Stimulated activated CD8-positive, alpha-beta memory T cell treated with anti-CD3 and anti-CD28 coated beads, Interleukin-15, amount 100 ng/mL, for 48 hours (primary cell): ENCODE measurements at regions not wholly inside any gene's neighbourhood (a gene's known extent, or its start where the extent isn't known, plus 50 kb on each side); places are given as distances from the start of the nearest gene placed in this dataset.
A peak's percentile ranks its signal among the peaks of the same experiment; 100 is the strongest.
"Not testable (repeated sequence)": the region's sequence is repeated elsewhere in the genome, so short reads cannot be mapped to it uniquely, and the experiment has no call there.

Experiments
- DNase-seq, 2 donors: peaks; one replicate each; pipeline ENCODE4 v3.0.0-alpha.2; 2020; ENCODE audit warnings: low read depth in 2 of 2

DNA sequence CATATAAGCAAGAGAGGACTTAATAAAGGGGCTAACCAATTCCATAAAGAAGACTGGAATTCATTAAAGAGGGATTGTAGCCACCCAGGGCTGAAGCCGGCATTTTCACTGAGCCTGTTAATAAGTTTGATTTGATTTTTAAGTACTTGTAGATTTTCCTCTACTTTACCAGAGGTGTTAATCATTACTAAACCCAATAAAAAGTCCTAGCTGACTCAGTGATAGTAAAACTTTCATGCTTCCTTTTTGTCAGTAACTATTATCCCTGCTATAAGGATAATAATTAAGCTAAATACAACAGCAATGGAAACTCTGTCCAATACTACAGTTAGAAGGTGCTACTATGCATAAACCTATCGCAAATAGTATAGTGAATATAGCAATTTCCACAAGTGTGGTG, 260.2 kb downstream of the CEMIP2 start:
- DNase-seq: not testable (repeated sequence)

GRCh38 chr9:71506821-71507220, 261.5 kb downstream of the CEMIP2 start:
- no peak for DNase-seq

DNA sequence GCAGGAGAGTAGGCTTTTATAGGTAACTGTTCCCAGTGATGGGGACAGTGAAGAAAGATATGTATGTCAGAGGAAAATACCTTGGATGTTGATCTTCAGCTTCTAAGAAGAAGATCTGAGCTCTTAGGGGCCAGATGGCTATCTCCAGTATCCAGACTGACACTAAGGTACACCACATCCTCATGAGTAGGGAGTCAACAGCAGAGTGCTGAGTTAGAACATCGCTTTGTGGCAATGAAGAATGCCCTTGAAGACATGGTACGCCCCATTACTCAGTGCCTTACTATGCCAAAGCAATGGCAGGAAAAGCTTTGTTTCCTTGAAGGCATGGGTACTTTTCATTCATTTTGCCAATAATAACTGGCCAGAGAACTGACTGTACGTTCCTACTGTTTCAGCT, 263.7 kb downstream of the CEMIP2 start:
- no peak for DNase-seq

DNA sequence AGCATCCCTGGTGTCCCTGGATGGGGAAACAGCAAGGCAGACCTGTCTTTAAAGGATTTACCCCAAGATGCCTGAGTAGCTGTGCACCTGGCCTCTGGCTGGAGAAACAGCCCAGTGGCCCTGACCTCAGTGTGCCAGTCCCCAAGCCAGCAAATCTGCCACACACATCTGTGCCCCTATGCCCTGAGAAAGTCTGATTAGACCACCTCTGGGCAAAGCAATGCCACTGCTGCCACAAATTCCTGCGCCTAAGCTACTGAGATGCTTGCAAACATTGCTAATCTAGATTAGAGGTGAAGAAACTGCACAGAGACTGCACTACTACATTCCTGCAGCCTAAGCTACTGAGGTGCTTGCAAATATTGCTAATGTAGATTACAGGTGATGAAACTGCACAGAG, 269.6 kb downstream of the CEMIP2 start:
- DNase-seq: no peak

- no peak for DNase-seq
Measured at GRCh38 chr9:71490810-71491209, 277.5 kb downstream of the CEMIP2 start.

DNA sequence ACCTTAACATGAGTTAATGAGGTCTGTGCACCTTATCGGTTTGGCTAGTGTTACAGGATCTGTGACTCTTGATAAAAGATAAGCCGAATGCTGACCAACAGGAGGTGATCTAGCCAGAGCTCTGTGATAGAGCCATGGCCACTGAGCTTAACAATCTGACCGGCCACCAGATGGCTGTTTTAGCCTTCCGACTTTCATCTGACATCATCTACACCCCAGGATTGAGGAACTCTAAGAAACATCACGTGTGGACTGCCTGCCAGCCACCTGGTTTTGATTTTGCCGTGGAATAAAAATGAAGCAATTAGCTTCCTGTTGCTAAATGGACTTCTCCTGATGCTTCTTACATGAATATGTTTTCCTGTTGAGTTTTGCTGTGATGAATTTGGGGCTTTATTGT, 281.3 kb downstream of the CEMIP2 start:
- DNase-seq: no peak

- no peak for DNase-seq
Measured at GRCh38 chr9:71485326-71485725, 283.0 kb downstream of the CEMIP2 start.

GRCh38 chr9:71483436-71483835, 284.9 kb downstream of the CEMIP2 start:
- no peak for DNase-seq

- no peak for DNase-seq
Measured at GRCh38 chr9:71479621-71480020, 288.7 kb downstream of the CEMIP2 start.

- DNase-seq: no peak
Measured at GRCh38 chr9:71472400-71472799, 295.9 kb downstream of the CEMIP2 start.

- no peak for DNase-seq
Measured at GRCh38 chr9:71465392-71465791, 302.9 kb downstream of the CEMIP2 start.

DNA sequence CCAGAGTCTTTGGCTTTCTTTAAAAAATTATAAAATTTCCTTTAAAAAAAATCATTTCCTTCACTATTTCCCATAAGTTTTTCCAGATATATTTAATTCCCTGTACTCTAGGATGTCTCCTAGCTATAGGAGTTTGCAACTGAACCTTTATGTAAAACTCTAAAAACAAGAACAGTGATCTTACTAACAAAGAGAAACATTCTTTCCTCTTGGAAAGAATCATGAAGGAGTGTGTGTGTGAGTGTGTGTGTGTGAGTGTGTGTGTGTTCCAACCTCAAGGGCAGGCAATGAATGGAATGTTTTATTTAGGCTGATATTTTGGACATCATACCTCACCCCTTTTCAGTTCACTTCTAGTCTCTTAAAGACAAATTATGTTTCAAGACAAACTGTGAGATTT, 309.2 kb downstream of the CEMIP2 start:
- no peak for DNase-seq

- peak; percentile 11 to 20 for DNase-seq
Measured at GRCh38 chr9:71446473-71447411, 321.6 kb downstream of the CEMIP2 start.

DNA sequence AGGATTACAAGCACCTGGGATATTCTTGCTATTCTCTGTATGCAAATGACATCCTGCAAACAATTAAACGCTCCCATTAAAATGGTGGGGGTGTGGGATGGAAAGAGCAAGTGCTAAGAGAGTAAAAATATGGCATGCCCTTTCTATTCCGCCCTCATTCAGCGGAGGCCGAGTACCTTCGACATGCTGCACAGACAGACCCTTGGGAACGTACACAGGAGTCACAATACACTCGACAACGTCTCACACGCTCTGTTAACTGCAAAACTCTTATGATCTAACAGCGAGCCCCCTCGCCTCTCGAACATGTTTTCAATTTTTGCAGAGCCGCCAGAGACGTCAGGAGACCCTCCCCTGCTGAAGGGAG, 322.2 kb downstream of the CEMIP2 start:
- no peak for DNase-seq

- DNase-seq: no peak
Measured at GRCh38 chr9:71442937-71443336, 321.5 kb upstream of the TRPM3 start.

- no peak for DNase-seq
Measured at GRCh38 chr9:71441266-71441665, 319.8 kb upstream of the TRPM3 start.

GRCh38 chr9:71431931-71432330, 310.5 kb upstream of the TRPM3 start:
- DNase-seq: no peak

DNA sequence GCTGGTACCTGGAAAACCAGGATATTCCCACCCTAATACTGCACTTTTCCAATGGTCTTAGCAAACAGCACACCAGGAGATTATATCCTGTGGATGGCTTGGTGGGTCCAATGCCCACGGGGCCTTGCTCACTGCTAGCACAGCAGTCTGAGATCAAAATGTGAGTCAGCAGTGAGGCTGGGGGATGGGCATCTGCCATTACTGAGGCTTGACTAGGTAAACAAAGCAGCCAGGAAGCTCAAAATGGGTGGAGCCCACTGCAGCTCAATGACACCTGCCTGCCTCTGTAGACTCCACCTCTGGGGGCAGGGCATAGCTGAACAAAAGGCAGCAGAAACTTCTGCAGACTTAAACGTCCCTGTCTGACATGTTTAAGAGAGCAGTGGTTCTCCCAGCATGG, 285.9 kb upstream of the TRPM3 start:
- not testable (repeated sequence) for DNase-seq

DNA sequence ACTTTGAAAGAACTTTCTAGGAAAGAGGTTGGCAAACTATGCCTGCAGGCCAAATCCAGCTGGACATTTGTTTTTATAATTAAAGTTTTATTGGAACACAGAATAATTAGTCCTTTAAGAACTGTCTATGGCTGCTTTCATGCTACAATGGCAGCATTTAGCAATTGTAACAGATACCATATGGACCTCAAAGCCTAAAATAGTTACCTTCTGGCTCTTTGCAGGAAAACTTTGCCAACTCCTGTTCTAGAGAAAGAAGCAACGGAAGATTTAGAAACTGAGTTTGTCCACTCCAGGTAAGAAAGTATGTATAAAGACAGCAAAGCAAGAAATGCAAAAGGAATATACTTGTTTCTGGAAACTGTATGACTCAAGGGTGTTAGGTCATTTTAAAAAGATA, 281.7 kb upstream of the TRPM3 start:
- DNase-seq: no peak

GRCh38 chr9:71393005-71393404, 271.6 kb upstream of the TRPM3 start:
- no peak for DNase-seq

- no peak for DNase-seq
Measured at GRCh38 chr9:71384343-71384742, 262.9 kb upstream of the TRPM3 start.

- no peak for DNase-seq
Measured at GRCh38 chr9:71383308-71383940, 262.0 kb upstream of the TRPM3 start.

- no peak for DNase-seq
Measured at GRCh38 chr9:71368157-71368556, 246.7 kb upstream of the TRPM3 start.
